Midbrain (tissue), 1 donor: ENCODE measurements at regions not wholly inside any gene's neighbourhood (a gene's known extent, or its start where the extent isn't known, plus 50 kb on each side); places are given as distances from the start of the nearest gene placed in this dataset.
A peak's percentile ranks its signal among the peaks of the same experiment; 100 is the strongest.

ENCODE experiments used
- DNase-seq: peaks from one replicate; lab custom pipeline; 2025; lab: John Stamatoyannopoulos, UW

- no peak for DNase-seq
Measured at GRCh38 chr14:95410838-95411237, 91.1 kb upstream of the CLMN start.

- DNase-seq = peak; percentile 46
Measured at GRCh38 chr14:95409477-95410272, 90.0 kb upstream of the CLMN start.

GRCh38 chr14:95408731-95409476 is 89.2 kb upstream of the CLMN start:
- peak; percentile 57 for DNase-seq

GRCh38 chr14:95407354-95407753 is 87.6 kb upstream of the CLMN start:
- no peak for DNase-seq

GRCh38 chr14:95406756-95407277 is 87.1 kb upstream of the CLMN start:
- DNase-seq = no peak

GRCh38 chr14:95404583-95404982 is 84.9 kb upstream of the CLMN start:
- no peak for DNase-seq

GRCh38 chr14:95402578-95402977 is 82.9 kb upstream of the CLMN start:
- DNase-seq = no peak

- DNase-seq = no peak
Measured at GRCh38 chr14:95402176-95402575, 82.5 kb upstream of the CLMN start.

GRCh38 chr14:95398630-95399547 is 79.2 kb upstream of the CLMN start:
- DNase-seq = no peak

GRCh38 chr14:95397325-95397724 is 77.6 kb upstream of the CLMN start:
- DNase-seq = no peak

GRCh38 chr14:95396221-95396620 is 76.5 kb upstream of the CLMN start:
- DNase-seq = no peak

- DNase-seq = no peak
Measured at GRCh38 chr14:95395098-95395737, 75.5 kb upstream of the CLMN start.

GRCh38 chr14:95394297-95395097 is 74.8 kb upstream of the CLMN start:
- no peak for DNase-seq

- DNase-seq = peak; percentile 16
Measured at GRCh38 chr14:95392841-95393240, 73.1 kb upstream of the CLMN start.

GRCh38 chr14:95391331-95391730 is 71.6 kb upstream of the CLMN start:
- DNase-seq = no peak

- no peak for DNase-seq
Measured at GRCh38 chr14:95389471-95390011, 69.8 kb upstream of the CLMN start.

- no peak for DNase-seq
Measured at GRCh38 chr14:95388699-95389098, 69.0 kb upstream of the CLMN start.

GRCh38 chr14:95387826-95388445 is 68.2 kb upstream of the CLMN start:
- no peak for DNase-seq

- no peak for DNase-seq
Measured at GRCh38 chr14:95386536-95387095, 66.9 kb upstream of the CLMN start.

GRCh38 chr14:95385701-95386100 is 66.0 kb upstream of the CLMN start:
- no peak for DNase-seq
